NCI-H82 treated with DMSO at 0.1 percent for 48 hours (cell line): ENCODE measurements at regions not wholly inside any gene's neighbourhood (a gene's known extent, or its start where the extent isn't known, plus 50 kb on each side); places are given as distances from the start of the nearest gene placed in this dataset.

Source experiments
- DNase-seq: peaks from one replicate; lab custom pipeline; 2025; ENCODE audit not compliant: unreplicated experiment; lab: John Stamatoyannopoulos, UW

GRCh38 chr20:39946053-39946810 is 742.8 kb downstream of the MAFB start:
- no peak for DNase-seq

GRCh38 chr20:39944861-39945260 is 744.2 kb downstream of the MAFB start:
- no peak for DNase-seq

GRCh38 chr20:39943336-39943735 is 745.7 kb downstream of the MAFB start:
- no peak for DNase-seq

GRCh38 chr20:39941245-39941644 is 747.8 kb downstream of the MAFB start:
- no peak for DNase-seq

- DNase-seq, result no peak
Observed at GRCh38 chr20:39939241-39939865, 749.7 kb downstream of the MAFB start.

- no peak for DNase-seq
Observed at GRCh38 chr20:39936401-39936800, 752.6 kb downstream of the MAFB start.

- no peak for DNase-seq
Observed at GRCh38 chr20:39935901-39936300, 753.1 kb downstream of the MAFB start.

- no peak for DNase-seq
Observed at GRCh38 chr20:39916236-39916765, 772.7 kb downstream of the MAFB start.

GRCh38 chr20:39913274-39913673 is 775.8 kb downstream of the MAFB start:
- DNase-seq, result no peak

GRCh38 chr20:39911497-39911896 is 777.5 kb downstream of the MAFB start:
- no peak for DNase-seq

GRCh38 chr20:39910536-39910935 is 778.5 kb downstream of the MAFB start:
- no peak for DNase-seq

GRCh38 chr20:39909447-39909846 is 779.6 kb downstream of the MAFB start:
- DNase-seq, result no peak

GRCh38 chr20:39904476-39905112 is 784.4 kb downstream of the MAFB start:
- DNase-seq, result no peak

- no peak for DNase-seq
Observed at GRCh38 chr20:39903806-39904465, 785.1 kb downstream of the MAFB start.

- DNase-seq, result no peak
Observed at GRCh38 chr20:39899881-39900280, 789.2 kb downstream of the MAFB start.

GRCh38 chr20:39898467-39898852 is 790.6 kb downstream of the MAFB start:
- no peak for DNase-seq

GRCh38 chr20:39897781-39898466 is 791.1 kb downstream of the MAFB start:
- DNase-seq, result no peak

- DNase-seq, result no peak
Observed at GRCh38 chr20:39897058-39897457, 792.0 kb downstream of the MAFB start.

GRCh38 chr20:39894067-39894466 is 795.0 kb downstream of the MAFB start:
- no peak for DNase-seq

- no peak for DNase-seq
Observed at GRCh38 chr20:39893003-39893685, 795.9 kb downstream of the MAFB start.
